ENCODE measurements at regions not wholly inside any gene's neighbourhood (a gene's known extent, or its start where the extent isn't known, plus 50 kb on each side); places are given as distances from the start of the nearest gene placed in this dataset.

- Histone ChIP-seq H3T11ph (ENCODE audit: low read length) (no peak overlapping the region), H3K23ac (ENCODE audit: insufficient read length, low read depth, low read length) (no peak overlapping the region), H3K27me3 (ENCODE audit: insufficient read depth, low read length) (no peaks in the 10 kb centered on the region), H3K79me1 (ENCODE audit: insufficient read depth, low read depth, low read length, poor library complexity, severe bottlenecking) (no peaks in the 10 kb centered on the region), H3K79me2 (ENCODE audit: insufficient read depth, low read length) (no peaks in the 10 kb centered on the region), H3K14ac (ENCODE audit: insufficient read depth, low read length) (no peak overlapping the region), H3K4ac (ENCODE audit: low read depth, low read length) (no peak overlapping the region), H2BK5ac (ENCODE audit: insufficient read length, low read length) (no peak overlapping the region), H2BK20ac (ENCODE audit: low read depth, low read length, poor library complexity, severe bottlenecking) (no peak overlapping the region), H3K9me3 (ENCODE audit: control insufficient read depth, low read depth, low read length) (no peaks in the 10 kb centered on the region), H3K27ac (ENCODE audit: insufficient read length, low read depth, low read length) (no peak overlapping the region), H4K20me1 (ENCODE audit: control insufficient read depth, insufficient read depth, insufficient read length) (no peaks in the 10 kb centered on the region), H3K23me2 (ENCODE audit: insufficient read length, low read depth, low read length, poor library complexity, severe bottlenecking) (no peaks in the 10 kb centered on the region), H3K4me2 (ENCODE audit: insufficient read depth, insufficient read length, low read length) (no peak overlapping the region), H3K18ac (ENCODE audit: insufficient read length, low read depth, low read length) (no peak overlapping the region), H3K9ac (ENCODE audit: extremely low read depth, insufficient read length, low read length) (no peak overlapping the region), H2BK15ac (ENCODE audit: low read depth, low read length) (no peak overlapping the region), H3K56ac (ENCODE audit: insufficient read length, low read depth, low read length) (no peak overlapping the region), H2BK120ac (ENCODE audit: low read depth, low read length, poor library complexity, severe bottlenecking) (no peak overlapping the region), H2BK12ac (ENCODE audit: insufficient read length, low read depth, low read length) (no peak overlapping the region), H2AFZ (ENCODE audit: low read length) (no peak overlapping the region), H4K91ac (ENCODE audit: insufficient read length, low read depth, low read length) (no peak overlapping the region), H2AK5ac (ENCODE audit: insufficient read length, low read length) (no peak overlapping the region), H4K5ac (ENCODE audit: insufficient read length, low read depth, low read length) (no peak overlapping the region), H3K4me1 (ENCODE audit: insufficient read depth, low read length) (no peaks in the 10 kb centered on the region), H4K8ac (replicated peaks; ENCODE audit: insufficient read length, low read depth, low read length) (no peak overlapping the region)
- no peaks in the 10 kb centered on the region for H3K27me3 Mint-ChIP-seq (ENCODE audit: low read depth)
- DNase-seq = no peak
- peak overlapping the region in 1 of 3 experiments; percentile 29; a peak in 1 of 7 replicates for H3K27ac Mint-ChIP-seq
- H3K4me1 Mint-ChIP-seq = peaks cover 4 to 8% of the 10 kb centered on the region in 2 experiments
- no CpG with 5 or more reads among the region's 2 CpGs for WGBS (ENCODE audit: extremely low coverage, insufficient read length, low lambda C conversion rate)
- TF ChIP-seq, protein P1, sequence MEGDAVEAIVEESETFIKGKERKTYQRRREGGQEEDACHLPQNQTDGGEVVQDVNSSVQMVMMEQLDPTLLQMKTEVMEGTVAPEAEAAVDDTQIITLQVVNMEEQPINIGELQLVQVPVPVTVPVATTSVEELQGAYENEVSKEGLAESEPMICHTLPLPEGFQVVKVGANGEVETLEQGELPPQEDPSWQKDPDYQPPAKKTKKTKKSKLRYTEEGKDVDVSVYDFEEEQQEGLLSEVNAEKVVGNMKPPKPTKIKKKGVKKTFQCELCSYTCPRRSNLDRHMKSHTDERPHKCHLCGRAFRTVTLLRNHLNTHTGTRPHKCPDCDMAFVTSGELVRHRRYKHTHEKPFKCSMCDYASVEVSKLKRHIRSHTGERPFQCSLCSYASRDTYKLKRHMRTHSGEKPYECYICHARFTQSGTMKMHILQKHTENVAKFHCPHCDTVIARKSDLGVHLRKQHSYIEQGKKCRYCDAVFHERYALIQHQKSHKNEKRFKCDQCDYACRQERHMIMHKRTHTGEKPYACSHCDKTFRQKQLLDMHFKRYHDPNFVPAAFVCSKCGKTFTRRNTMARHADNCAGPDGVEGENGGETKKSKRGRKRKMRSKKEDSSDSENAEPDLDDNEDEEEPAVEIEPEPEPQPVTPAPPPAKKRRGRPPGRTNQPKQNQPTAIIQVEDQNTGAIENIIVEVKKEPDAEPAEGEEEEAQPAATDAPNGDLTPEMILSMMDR (conservative IDR thresholded peaks at IDR 0.05) = no peak
- no peaks in the 10 kb centered on the region; a peak in 3 of 5 replicates for H3K9me3 Mint-ChIP-seq
- 0 out of 7 replicates have a peak, but pooled peaks cover 0 to 1% (median 0%) of the 10 kb centered on the region in 3 experiments for H3K36me3 Mint-ChIP-seq (ENCODE audit: insufficient read depth in 1 of 3, low read depth in 3 of 3)
- no peak overlapping the region for H3K4me3 Mint-ChIP-seq
These were observed 344.6 kb upstream of the UBE2E2 start for GRCh38 chr3:22858486-22858885.
